HEK293 (cell line): ENCODE measurements at regions not wholly inside any gene's neighbourhood (a gene's known extent, or its start where the extent isn't known, plus 50 kb on each side); places are given as distances from the start of the nearest gene placed in this dataset.

Experiments used
- CTCF ChIP-seq: fragments of 450-650 bp; formaldehyde crosslinking; IDR thresholded peaks from 2 replicates; pipeline ENCODE4 v1.5.1; 2016; ENCODE audit warnings: missing biosample characterization, missing genetic modification characterization
- ZNF529 ChIP-seq: fragments of 450-650 bp; formaldehyde crosslinking; IDR thresholded peaks from 2 replicates; pipeline ENCODE4 v1.5.1; 2017; ENCODE audit warnings: missing genetic modification characterization, missing biosample characterization; ENCODE audit not compliant: insufficient replicate concordance
- ZNF560 ChIP-seq: fragments of 450-650 bp; formaldehyde crosslinking; IDR thresholded peaks from 2 replicates; pipeline ENCODE4 v1.5.1; 2017; ENCODE audit warnings: missing biosample characterization, missing genetic modification characterization, borderline replicate concordance
- ZNF707 ChIP-seq: fragments of 450-650 bp; formaldehyde crosslinking; IDR thresholded peaks from 2 replicates; pipeline ENCODE4 v1.5.1; 2016; ENCODE audit warnings: missing biosample characterization, missing genetic modification characterization

GRCh38 chr21:28387220-28387619 is 605.5 kb downstream of the LTN1 start:
- no peak for TF ChIP-seq ZNF707 (tag by site-specific recombination)
- TF ChIP-seq CTCF (tag by site-specific recombination), result no peak
- no peak for TF ChIP-seq ZNF529 (tag by site-specific recombination)
- TF ChIP-seq ZNF560, result no peak
